GM18505 (cell line): ENCODE measurements at regions not wholly inside any gene's neighbourhood (a gene's known extent, or its start where the extent isn't known, plus 50 kb on each side); places are given as distances from the start of the nearest gene placed in this dataset.

Experiments
- ATAC-seq: cut with Tn5 transposase; IDR thresholded peaks from one replicate; pipeline ENCODE4 v1.9.1; 2021; ENCODE audit not compliant: unreplicated experiment
- POLR2A ChIP-seq: IDR thresholded peaks from 4 replicates; pipeline ENCODE4 v1.6.1; 2011; ENCODE audit warnings: borderline replicate concordance; ENCODE audit not compliant: insufficient read depth, insufficient read length; ENCODE audit errors: extremely low read depth

- no peak for TF ChIP-seq POLR2A
- ATAC-seq, result no peak
Measured at GRCh38 chr10:128686630-128687278, 560.5 kb upstream of the MKI67 start.

DNA sequence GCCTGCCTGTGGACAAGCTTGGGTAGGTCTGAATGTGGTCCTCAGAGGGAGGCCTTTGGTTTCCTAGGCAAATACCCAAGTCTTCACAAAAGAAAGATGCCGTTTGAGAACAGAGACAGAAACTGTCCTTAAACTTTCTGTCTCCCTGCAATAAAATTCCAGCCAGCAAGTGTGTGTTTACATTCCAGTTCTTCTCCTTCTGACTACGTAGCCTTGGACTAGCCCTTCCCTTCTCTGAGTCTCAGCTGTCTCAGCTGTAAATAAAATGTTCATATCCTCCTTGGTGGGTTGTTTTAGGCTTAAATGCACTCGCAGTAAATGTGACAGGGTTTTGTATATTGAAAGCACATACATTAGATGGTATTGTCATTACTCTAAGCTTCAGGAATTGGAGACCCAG is 561.2 kb upstream of the MKI67 start:
- no peak for ATAC-seq

DNA sequence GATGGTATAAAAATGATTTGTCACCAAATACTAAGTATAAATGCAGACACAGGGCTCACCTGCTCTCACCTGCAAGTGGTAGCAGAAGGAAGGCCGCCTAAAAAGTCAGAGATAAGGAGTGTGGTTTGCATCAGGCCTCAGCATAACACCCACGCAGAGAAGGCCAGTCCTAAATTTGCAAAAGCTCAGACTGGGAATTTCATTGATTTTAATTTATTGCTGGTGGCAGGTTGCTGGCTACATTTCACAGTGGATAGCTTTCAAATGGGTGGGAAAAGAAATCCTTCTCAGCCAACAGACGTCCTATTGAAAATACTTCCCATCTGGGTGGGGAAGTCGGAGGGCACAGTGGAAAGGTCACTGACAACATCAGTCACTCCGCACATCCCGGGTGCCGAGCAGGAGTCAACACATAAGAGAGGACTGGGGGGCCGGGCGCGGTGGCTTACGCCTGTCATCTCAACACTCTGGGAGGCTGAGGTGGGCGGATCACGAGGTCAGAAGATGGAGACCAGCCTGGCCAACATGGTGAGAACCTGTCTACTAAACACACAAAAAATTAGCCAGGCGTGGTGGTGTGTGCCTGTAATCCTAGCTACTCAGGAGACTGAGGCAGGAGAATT is 561.8 kb upstream of the MKI67 start:
- TF ChIP-seq POLR2A, result no peak
- ATAC-seq, result no peak

More for the DNA sequence above, 561.2 kb upstream of the MKI67 start:
- no peak for TF ChIP-seq POLR2A

DNA sequence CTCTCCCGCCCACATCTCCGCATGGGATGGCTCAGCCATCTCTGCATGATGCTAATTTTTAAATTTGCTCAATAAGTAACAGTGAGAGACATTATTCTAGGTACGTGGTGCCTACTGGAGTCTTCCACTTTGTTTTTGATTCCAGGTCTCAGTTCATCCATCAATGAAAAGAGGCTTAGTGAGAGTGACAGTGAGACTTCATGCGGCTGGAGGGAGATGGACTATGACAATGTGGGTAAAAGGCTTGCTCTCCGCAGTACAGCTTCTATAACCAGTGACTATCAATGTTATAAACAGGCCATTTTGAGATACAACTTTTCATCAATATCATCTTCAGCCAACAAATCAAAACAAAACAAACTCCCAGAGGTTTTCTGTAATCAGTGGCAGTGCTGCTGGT is 563.4 kb upstream of the MKI67 start:
- no peak for TF ChIP-seq POLR2A
- no peak for ATAC-seq

- no peak for ATAC-seq
- TF ChIP-seq POLR2A, result no peak
Measured at GRCh38 chr10:128693493-128694131, 567.4 kb upstream of the MKI67 start.

GRCh38 chr10:128694168-128694850 is 568.1 kb upstream of the MKI67 start:
- ATAC-seq, result no peak
- no peak for TF ChIP-seq POLR2A

DNA sequence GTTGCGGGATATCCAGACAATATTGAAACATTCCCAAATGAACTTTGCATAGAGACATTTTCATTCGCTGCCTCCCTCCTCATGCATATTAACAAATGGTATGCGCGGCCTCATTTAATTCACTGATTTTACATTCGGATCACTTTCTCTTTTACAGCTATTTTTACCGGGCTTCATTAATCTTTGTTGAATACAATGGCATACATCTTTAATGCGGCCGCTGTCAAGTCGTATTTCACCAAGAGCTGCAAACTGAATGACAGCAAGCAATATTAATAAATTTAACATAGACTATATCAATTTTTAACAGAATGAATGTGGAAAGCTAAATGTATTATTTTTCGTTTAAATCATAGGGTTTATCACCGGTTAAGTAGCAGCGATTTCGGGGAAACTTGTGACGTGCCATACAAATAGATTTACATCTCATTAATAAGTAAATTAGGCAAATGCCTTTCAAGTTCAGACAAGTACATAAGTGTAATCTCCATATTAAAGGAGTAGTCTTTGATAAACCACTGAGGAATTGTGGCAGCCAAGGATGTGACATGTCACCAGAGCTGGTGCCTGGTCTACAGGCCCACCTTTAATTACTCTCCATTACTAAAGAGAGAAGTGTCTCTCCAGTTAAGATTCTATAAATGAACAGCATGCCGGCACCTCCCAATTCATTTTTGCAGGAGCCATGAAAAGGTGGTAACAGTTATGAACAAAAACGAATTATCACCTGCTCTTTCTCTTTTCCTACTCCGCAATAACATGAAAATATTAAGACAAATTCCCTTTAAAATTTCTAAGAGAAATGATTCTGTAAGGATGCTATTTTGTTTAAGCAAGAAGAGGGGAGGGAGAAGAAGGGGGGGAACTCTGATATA is 568.9 kb upstream of the MKI67 start:
- TF ChIP-seq POLR2A, result no peak
- no peak for ATAC-seq

GRCh38 chr10:128695931-128696330 is 569.7 kb upstream of the MKI67 start:
- TF ChIP-seq POLR2A, result no peak
- no peak for ATAC-seq

- ATAC-seq, result no peak
- no peak for TF ChIP-seq POLR2A
Measured at GRCh38 chr10:128697437-128697836, 571.2 kb upstream of the MKI67 start.

GRCh38 chr10:128701381-128701780 is 575.2 kb upstream of the MKI67 start:
- no peak for ATAC-seq
- TF ChIP-seq POLR2A, result no peak

DNA sequence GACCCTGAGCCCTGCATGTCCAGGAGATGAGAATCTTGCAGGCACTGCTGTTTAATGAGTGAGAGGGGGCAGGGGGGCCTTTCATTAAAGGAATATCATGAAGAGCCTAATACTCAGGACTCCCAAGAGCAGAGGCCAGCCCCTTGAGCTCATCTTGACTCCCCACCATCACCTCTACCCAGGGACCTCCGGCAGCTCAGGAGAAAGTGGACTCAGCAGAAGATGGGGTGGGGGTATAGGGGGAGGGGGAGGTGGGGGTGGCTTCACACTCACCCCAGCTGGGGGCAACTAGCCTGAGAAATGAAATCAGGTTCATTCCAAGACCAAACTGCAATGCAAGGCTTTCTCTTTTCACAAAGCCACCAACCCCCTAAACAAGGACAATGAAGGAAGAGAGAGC is 575.6 kb upstream of the MKI67 start:
- no peak for TF ChIP-seq POLR2A

DNA sequence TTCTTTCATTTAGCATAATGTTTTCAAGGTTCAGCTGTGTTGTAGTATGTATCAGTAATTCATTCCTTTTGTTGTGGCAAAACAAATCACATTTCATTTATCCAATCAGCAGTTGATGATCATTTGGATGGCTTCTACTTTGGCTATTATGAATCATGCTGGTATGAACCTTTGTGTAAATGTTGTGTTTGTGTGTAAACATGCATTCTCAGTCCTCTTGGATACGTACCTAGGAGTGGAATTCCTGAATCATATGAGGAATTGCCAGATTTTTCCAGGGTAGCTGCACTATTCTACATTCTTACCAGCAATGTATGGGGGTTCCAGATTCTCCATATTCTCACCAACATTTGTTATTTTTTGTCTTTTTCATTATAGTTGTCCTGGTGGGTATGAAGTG is 578.5 kb upstream of the MKI67 start:
- no peak for ATAC-seq
- TF ChIP-seq POLR2A, result no peak

More for the DNA sequence above, 575.6 kb upstream of the MKI67 start:
- no peak for ATAC-seq

GRCh38 chr10:128708182-128708581 is 582.0 kb upstream of the MKI67 start:
- no peak for TF ChIP-seq POLR2A
- ATAC-seq, result no peak
